Keratinocyte (primary cell): ENCODE measurements at regions not wholly inside any gene's neighbourhood (a gene's known extent, or its start where the extent isn't known, plus 50 kb on each side); places are given as distances from the start of the nearest gene placed in this dataset.
"Not testable (repeated sequence)": the region's sequence is repeated elsewhere in the genome, so short reads cannot be mapped to it uniquely, and the experiment has no call there.

Experiments
- DNase-seq: peaks from one replicate; pipeline ENCODE4 v3.0.0-alpha.2; 2011; ENCODE audit warnings: low read depth, missing footprints, low spot score
- FAIRE-seq: peaks from 2 replicates; lab custom pipeline; 2011; peaks lifted over from hg19 to GRCh38; lab: Jason Lieb, UNC
- H2AFZ ChIP-seq: 2 replicates; pipeline ENCODE4 v1.6.0; 2012; ENCODE audit warnings: low read length, control low read depth, inconsistent platforms; ENCODE audit not compliant: control insufficient read depth
- H3K27ac ChIP-seq: 2 replicates; pipeline ENCODE4 v1.5.1; 2011; ENCODE audit warnings: low read length; ENCODE audit not compliant: control insufficient read depth, insufficient read depth
- H3K27me3 ChIP-seq: 3 replicates; pipeline ENCODE4 v1.6.0; 2011; ENCODE audit warnings: low read length; ENCODE audit not compliant: control insufficient read depth, insufficient read depth; ENCODE audit errors: extremely low read depth
- H3K36me3 ChIP-seq, 2 experiments: 2 replicates in 1 of 2; 3 replicates in 1 of 2; pipeline ENCODE4 v1.5.1; 2011; ENCODE audit warnings: low read length in 2 of 2, mild to moderate bottlenecking in 1 of 2; ENCODE audit not compliant: control insufficient read depth in 2 of 2, insufficient read depth in 2 of 2; ENCODE audit errors: extremely low read depth in 1 of 2
- H3K4me1 ChIP-seq: 3 replicates; pipeline ENCODE4 v1.5.1; 2011; ENCODE audit warnings: low read length; ENCODE audit not compliant: control insufficient read depth, insufficient read depth; ENCODE audit errors: extremely low read depth
- H3K4me2 ChIP-seq: 3 replicates; pipeline ENCODE4 v1.6.0; 2011; ENCODE audit warnings: low read depth, low read length; ENCODE audit not compliant: control insufficient read depth, insufficient read depth; ENCODE audit errors: extremely low read depth
- H3K4me3 ChIP-seq, 3 experiments: fragments of 200-600 bp in 1 of 3; sonication (generic) in 1 of 3; 2 replicates in 2 of 3; 3 replicates in 1 of 3; pipeline ENCODE4 v1.5.1; 2011 to 2016; ENCODE audit warnings: low read length in 3 of 3, mild to moderate bottlenecking in 3 of 3, control low read depth in 2 of 3, inconsistent platforms in 1 of 3, low read depth in 1 of 3, mixed read lengths in 1 of 3, mixed run types in 1 of 3, moderate library complexity in 1 of 3; ENCODE audit not compliant: control insufficient read depth in 2 of 3, insufficient read depth in 2 of 3; ENCODE audit errors: extremely low read depth in 1 of 3
- H3K79me2 ChIP-seq: 2 replicates; pipeline ENCODE4 v1.6.0; 2012; ENCODE audit warnings: low read length; ENCODE audit not compliant: control insufficient read depth, insufficient read depth
- H3K9ac ChIP-seq: 3 replicates; pipeline ENCODE4 v1.6.0; 2011; ENCODE audit warnings: low read length; ENCODE audit not compliant: control insufficient read depth, insufficient read depth; ENCODE audit errors: extremely low read depth
- H3K9me1 ChIP-seq: 3 replicates; pipeline ENCODE4 v1.6.0; 2011; ENCODE audit warnings: low read length; ENCODE audit not compliant: control insufficient read depth, insufficient read depth; ENCODE audit errors: extremely low read depth
- H3K9me3 ChIP-seq: 2 replicates; pipeline ENCODE4 v1.5.1; 2012; ENCODE audit warnings: low read depth, low read length; ENCODE audit not compliant: control insufficient read depth
- H4K20me1 ChIP-seq: 3 replicates; pipeline ENCODE4 v1.6.0; 2011; ENCODE audit warnings: low read length; ENCODE audit not compliant: control insufficient read depth, insufficient read depth; ENCODE audit errors: extremely low read depth
- EZH2 ChIP-seq: IDR thresholded peaks from one replicate; pipeline ENCODE4 v1.6.1; 2012; ENCODE audit warnings: inconsistent platforms, mild to moderate bottlenecking, low read length, moderate library complexity
- dilution Hi-C: fragments of 300-500 bp; cut with MboI; formaldehyde crosslinking; loops from one replicate; pipeline ENCODE4 v1.7.0; 2020; ENCODE audit warnings: low sequenced_read_pairs; ENCODE audit not compliant: extremely low pct_ligation_motif_present
- TF ChIP-seq, protein P1 (sequence below), 3 experiments: IDR thresholded peaks in 1 of 3; conservative IDR thresholded peaks in 1 of 3; optimal IDR thresholded peaks in 1 of 3; 2 replicates in 2 of 3; 3 replicates in 1 of 3; pipeline versions ENCODE3 to v1.5.1; 2011; ENCODE audit warnings: low read length in 3 of 3, mild to moderate bottlenecking in 3 of 3, moderate library complexity in 2 of 3, control low read depth in 1 of 3, inconsistent platforms in 1 of 3; ENCODE audit not compliant: insufficient read depth in 2 of 3; ENCODE audit errors: extremely low read depth in 1 of 3

GRCh38 chr16:17962726-17963125, 373.8 kb downstream of the NPIPA8 start:
- H3K4me1 ChIP-seq = no peaks in the 10 kb centered on the region
- H4K20me1 ChIP-seq = no peaks in the 10 kb centered on the region
- no peaks in the 10 kb centered on the region for H3K36me3 ChIP-seq
- no peaks in the 10 kb centered on the region for H3K79me2 ChIP-seq
- DNase-seq (no peak), FAIRE-seq (no peak)
- H3K9me1 ChIP-seq = no peaks in the 10 kb centered on the region
- no peak overlapping the region for H2AFZ ChIP-seq
- no peak overlapping the region for H3K4me3 ChIP-seq
- dilution Hi-C loops = no loop called here
- no peak for TF ChIP-seq EZH2
- TF ChIP-seq, protein P1, sequence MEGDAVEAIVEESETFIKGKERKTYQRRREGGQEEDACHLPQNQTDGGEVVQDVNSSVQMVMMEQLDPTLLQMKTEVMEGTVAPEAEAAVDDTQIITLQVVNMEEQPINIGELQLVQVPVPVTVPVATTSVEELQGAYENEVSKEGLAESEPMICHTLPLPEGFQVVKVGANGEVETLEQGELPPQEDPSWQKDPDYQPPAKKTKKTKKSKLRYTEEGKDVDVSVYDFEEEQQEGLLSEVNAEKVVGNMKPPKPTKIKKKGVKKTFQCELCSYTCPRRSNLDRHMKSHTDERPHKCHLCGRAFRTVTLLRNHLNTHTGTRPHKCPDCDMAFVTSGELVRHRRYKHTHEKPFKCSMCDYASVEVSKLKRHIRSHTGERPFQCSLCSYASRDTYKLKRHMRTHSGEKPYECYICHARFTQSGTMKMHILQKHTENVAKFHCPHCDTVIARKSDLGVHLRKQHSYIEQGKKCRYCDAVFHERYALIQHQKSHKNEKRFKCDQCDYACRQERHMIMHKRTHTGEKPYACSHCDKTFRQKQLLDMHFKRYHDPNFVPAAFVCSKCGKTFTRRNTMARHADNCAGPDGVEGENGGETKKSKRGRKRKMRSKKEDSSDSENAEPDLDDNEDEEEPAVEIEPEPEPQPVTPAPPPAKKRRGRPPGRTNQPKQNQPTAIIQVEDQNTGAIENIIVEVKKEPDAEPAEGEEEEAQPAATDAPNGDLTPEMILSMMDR (optimal IDR thresholded peaks at IDR 0.05 in 1 of 3, IDR thresholded peaks at IDR 0.05 in 1 of 3, conservative IDR thresholded peaks at IDR 0.05 in 1 of 3; ENCODE audit: extremely low read depth in 1 of 3, insufficient read depth in 2 of 3, low read length in 3 of 3) = no peak
- no peak overlapping the region for H3K9ac ChIP-seq
- no peaks in the 10 kb centered on the region for H3K9me3 ChIP-seq
- H3K4me2 ChIP-seq = no peak overlapping the region
- no peaks in the 10 kb centered on the region for H3K27me3 ChIP-seq
- H3K27ac ChIP-seq = no peak overlapping the region

- dilution Hi-C loops, H2AFZ ChIP-seq, H3K9me1 ChIP-seq, H3K9ac ChIP-seq, H3K9me3 ChIP-seq, DNase-seq, H3K36me3 ChIP-seq, H4K20me1 ChIP-seq, FAIRE-seq, H3K4me3 ChIP-seq, H3K4me1 ChIP-seq, H3K27me3 ChIP-seq, H3K4me2 ChIP-seq, H3K79me2 ChIP-seq, H3K27ac ChIP-seq: not testable (repeated sequence)
These were observed 374.7 kb downstream of the NPIPA8 start for GRCh38 chr16:17961822-17962221.

- H3K4me3 ChIP-seq = no peak overlapping the region
- H2AFZ ChIP-seq = no peak overlapping the region
- H3K4me2 ChIP-seq = no peak overlapping the region
- H3K36me3 ChIP-seq = no peaks in the 10 kb centered on the region
- no peaks in the 10 kb centered on the region for H3K4me1 ChIP-seq
- H3K79me2 ChIP-seq = no peaks in the 10 kb centered on the region
- TF ChIP-seq, protein P1 (optimal IDR thresholded peaks at IDR 0.05 in 1 of 3, IDR thresholded peaks at IDR 0.05 in 1 of 3, conservative IDR thresholded peaks at IDR 0.05 in 1 of 3; ENCODE audit: extremely low read depth in 1 of 3, insufficient read depth in 2 of 3, low read length in 3 of 3) = no peak
- TF ChIP-seq EZH2 = no peak
- no peaks in the 10 kb centered on the region for H4K20me1 ChIP-seq
- H3K9ac ChIP-seq = no peak overlapping the region
- dilution Hi-C loops = no loop called here
- DNase-seq = no peak
- FAIRE-seq = no peak
- no peaks in the 10 kb centered on the region for H3K9me1 ChIP-seq
- H3K27ac ChIP-seq = no peak overlapping the region
- no peaks in the 10 kb centered on the region for H3K27me3 ChIP-seq
- no peaks in the 10 kb centered on the region for H3K9me3 ChIP-seq
These were observed 385.2 kb downstream of the NPIPA8 start for GRCh38 chr16:17951378-17951777.
